ENCODE measurements at regions not wholly inside any gene's neighbourhood (a gene's known extent, or its start where the extent isn't known, plus 50 kb on each side); places are given as distances from the start of the nearest gene placed in this dataset.
A peak's percentile ranks its signal among the peaks of the same experiment; 100 is the strongest.
"Not testable (repeated sequence)": the region's sequence is repeated elsewhere in the genome, so short reads cannot be mapped to it uniquely, and the experiment has no call there.

DNA sequence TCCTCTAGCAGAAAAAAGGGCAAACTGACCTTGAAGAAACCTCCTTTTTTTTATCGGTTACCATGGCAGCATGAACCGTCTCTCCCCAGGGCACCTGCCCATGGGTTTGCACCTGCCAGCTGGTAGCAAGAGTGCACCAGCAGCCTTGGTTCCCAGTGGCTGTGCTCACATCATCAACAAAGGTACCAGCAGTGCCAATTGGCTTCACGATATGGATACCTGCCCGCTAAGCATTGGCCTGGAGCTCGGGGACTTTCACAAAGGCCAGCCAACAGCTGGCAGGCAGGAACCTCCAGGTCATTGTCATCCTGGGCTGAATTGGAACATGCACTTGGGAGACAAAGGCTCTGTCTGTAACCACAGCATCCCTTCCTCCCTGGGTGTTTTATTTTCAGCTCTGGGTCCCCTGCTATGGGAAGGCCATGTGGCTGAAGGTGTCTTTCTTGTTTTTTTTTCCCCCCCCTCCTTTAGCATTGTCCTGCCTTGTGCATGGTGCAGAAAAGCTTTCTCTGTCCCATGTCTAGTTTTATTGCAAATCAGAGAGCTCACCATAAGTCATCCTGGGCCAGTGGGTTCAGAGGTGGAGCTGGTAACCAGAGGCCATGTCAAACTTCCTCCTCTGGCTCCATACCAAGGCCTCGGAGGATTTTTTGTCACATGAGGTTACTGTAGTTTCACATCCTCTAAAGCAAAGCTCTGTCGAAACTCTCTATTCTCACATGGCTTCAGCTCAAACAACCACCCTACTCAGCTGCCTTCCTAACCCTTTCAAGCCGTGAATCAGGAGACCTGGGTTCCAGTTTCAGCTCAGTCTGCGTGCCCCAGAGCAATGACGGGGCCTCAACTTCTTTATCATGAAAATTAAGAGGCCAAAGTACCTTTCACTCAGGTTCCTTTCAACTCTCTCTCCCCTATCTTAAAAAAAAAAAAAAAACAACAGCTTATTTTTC, 145.5 kb upstream of the MAP3K1 start:
- ATAC-seq (ENCODE audit: low read depth), result peak; percentile 83
- Mint-ChIP-seq H3K36me3 (peaks cover 16% of the 10 kb centered on the region), H3K4me1 (peaks cover 50% of the 10 kb centered on the region), H3K4me3 (peak overlapping the region; percentile 67), H3K27me3 (no peaks in the 10 kb centered on the region), H3K9me3 (peaks cover 13% of the 10 kb centered on the region), H3K27ac (peak overlapping the region; percentile 99)
- DNase-seq (ENCODE audit: low spot score in 2 of 2), result peak; percentile 63 to 83

DNA sequence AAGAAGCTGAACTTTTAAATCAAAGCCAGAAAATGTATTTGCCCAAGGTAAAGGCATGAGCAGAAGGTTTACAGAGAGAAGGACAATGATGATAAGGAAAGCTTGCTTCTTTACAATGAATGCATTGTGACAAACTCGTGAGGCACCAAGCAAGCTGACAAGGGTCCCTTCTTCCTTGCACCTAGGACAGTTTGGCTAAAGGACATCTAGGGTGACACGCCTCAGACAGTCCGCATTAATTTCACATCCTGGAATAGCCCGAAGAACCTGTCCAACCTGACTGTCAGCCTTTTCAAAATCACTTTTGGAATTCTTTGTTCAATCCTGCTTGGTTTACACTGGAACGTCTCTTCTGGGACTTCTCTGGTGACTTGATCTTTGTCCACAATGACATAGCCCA, 146.4 kb upstream of the MAP3K1 start:
- DNase-seq (ENCODE audit: low spot score in 2 of 2) (peak in 1 of 2 donors; percentile 26), ATAC-seq (ENCODE audit: low read depth) (no peak)
- peaks cover 44% of the 10 kb centered on the region for H3K4me1 Mint-ChIP-seq
- H3K27me3 Mint-ChIP-seq, result no peaks in the 10 kb centered on the region
- H3K36me3 Mint-ChIP-seq, result peaks cover 14% of the 10 kb centered on the region
- peak overlapping the region; percentile 99 for H3K27ac Mint-ChIP-seq
- peaks cover 14% of the 10 kb centered on the region for H3K9me3 Mint-ChIP-seq
- peak overlapping the region; percentile 67 for H3K4me3 Mint-ChIP-seq

DNA sequence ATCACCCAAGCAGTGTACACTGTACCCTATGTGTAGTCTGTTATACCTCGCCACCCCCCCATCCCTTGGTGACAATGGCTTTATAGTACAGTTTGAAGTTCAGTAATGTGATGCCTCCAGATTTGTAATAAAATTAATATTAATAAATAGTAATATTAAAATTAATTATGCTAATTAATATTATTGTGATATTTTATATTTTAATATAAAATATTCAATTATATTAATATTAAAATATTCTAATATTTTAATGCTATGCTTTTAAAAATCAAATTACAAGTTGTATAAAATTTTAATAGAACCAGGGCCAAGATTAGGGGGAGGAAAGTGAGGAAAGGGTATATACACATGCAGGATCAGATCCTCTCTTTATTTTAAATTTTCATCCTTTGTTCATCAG, 147.7 kb upstream of the MAP3K1 start:
- DNase-seq (ENCODE audit: low spot score in 2 of 2), result no peak
- H3K4me1 Mint-ChIP-seq, result peaks cover 37% of the 10 kb centered on the region

DNA sequence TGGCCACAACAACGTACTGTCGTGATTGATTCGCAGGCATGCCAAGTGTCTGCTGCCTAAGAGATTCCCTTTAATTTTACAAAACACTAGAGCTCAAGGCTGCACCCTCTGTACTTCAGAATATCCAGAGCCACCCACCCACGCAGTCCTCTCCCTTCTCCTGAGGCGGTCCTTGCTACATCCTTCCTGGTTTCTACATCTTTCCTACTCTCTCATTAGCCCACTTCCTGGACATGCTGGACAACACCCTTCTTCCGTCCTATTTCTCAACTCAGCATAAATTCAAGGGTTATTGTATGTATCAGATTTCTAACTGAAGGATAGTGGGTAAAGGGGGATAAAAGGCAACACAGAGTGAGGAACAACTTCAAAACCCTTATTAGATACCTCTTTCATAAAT, 148.4 kb upstream of the MAP3K1 start:
- H3K4me1 Mint-ChIP-seq, result peaks cover 38% of the 10 kb centered on the region

More for the DNA sequence above, 147.7 kb upstream of the MAP3K1 start:
- Mint-ChIP-seq H3K27me3 (no peaks in the 10 kb centered on the region), H3K36me3 (peaks cover 6% of the 10 kb centered on the region), H3K27ac (peak overlapping the region; percentile 99), H3K9me3 (peaks cover 7% of the 10 kb centered on the region), H3K4me3 (no peak overlapping the region)
- no peak for ATAC-seq (ENCODE audit: low read depth)

DNA sequence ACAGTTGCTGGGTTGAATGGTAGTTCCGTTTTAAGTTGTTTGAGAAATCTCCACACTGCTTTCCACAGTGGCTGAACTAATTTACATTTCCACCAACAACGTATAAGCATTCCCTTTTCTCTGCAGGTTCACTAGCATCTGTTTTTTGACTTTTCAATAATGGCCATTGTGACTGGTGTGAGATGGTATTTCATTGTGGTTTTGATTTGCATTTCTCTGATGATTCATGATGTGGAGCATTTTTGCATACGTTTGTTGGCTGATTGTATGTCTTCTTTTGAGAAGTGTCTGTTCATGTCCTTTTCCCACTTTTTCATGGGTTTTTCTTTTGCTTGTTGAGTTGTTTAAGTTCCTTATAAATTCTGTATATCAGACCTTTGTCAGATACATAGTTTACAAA, 150.2 kb upstream of the MAP3K1 start:
- DNase-seq (ENCODE audit: low spot score in 2 of 2); H3K4me3 Mint-ChIP-seq; H3K27me3 Mint-ChIP-seq; H3K27ac Mint-ChIP-seq; H3K9me3 Mint-ChIP-seq; H3K36me3 Mint-ChIP-seq; ATAC-seq (ENCODE audit: low read depth): not testable (repeated sequence)
- peaks cover 37% of the 10 kb centered on the region for H3K4me1 Mint-ChIP-seq

More for the DNA sequence above, 148.4 kb upstream of the MAP3K1 start:
- Mint-ChIP-seq H3K36me3 (peaks cover 6% of the 10 kb centered on the region), H3K4me3 (peak overlapping the region; percentile 1), H3K27ac (peak overlapping the region; percentile 85), H3K9me3 (peaks cover 7% of the 10 kb centered on the region), H3K27me3 (no peaks in the 10 kb centered on the region)
- ATAC-seq (ENCODE audit: low read depth) (no peak), DNase-seq (ENCODE audit: low spot score in 2 of 2) (no peak)

DNA sequence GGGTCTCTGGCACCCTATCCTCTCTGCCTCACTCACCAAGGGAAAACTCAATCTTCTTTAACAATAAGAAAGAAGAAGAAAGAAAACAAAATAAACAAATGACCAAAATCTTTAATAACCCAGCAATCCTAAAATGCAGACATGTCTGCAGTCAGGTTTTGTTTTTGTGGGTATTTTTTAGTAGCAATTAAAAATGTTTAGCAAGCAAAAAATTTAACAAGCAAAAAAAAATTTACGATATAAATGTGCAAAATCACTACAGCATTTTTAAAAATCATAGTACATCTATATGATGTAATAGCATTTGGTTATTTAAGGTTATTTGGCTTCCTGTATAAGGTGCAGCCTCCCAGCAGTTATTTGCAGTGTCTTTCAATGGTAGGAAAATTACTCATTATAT, 151.3 kb upstream of the MAP3K1 start:
- Mint-ChIP-seq H3K27me3 (no peaks in the 10 kb centered on the region), H3K4me1 (peaks cover 34% of the 10 kb centered on the region), H3K27ac (no peak overlapping the region), H3K36me3 (peaks cover 6% of the 10 kb centered on the region), H3K4me3 (no peak overlapping the region), H3K9me3 (peaks cover 7% of the 10 kb centered on the region)
- ATAC-seq (ENCODE audit: low read depth) (no peak), DNase-seq (ENCODE audit: low spot score in 2 of 2) (no peak)

DNA sequence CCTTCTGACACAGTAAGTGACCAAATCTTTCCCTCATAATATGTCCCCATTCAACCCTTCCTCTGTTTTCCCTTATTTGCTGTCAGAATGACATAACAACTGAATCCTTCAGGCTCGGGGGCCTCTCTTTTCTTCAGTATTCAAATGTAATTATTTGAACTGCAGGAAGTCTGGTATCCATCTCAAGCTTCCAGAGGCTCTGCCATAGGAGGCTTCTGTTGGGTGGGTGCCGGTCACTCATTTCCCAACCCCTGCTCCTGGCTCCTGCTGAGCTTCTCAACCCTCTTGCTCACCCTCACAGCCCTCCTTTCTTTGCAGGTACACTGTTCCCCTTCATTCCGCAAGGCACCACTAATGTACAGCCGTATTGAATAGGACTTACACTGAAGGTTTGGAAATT, 151.8 kb upstream of the MAP3K1 start:
- ATAC-seq (ENCODE audit: low read depth) (no peak), DNase-seq (ENCODE audit: low spot score in 2 of 2) (no peak)
- Mint-ChIP-seq H3K9me3 (peaks cover 7% of the 10 kb centered on the region), H3K27ac (no peak overlapping the region), H3K36me3 (peaks cover 6% of the 10 kb centered on the region), H3K27me3 (no peaks in the 10 kb centered on the region), H3K4me3 (no peak overlapping the region), H3K4me1 (peaks cover 34% of the 10 kb centered on the region)

DNA sequence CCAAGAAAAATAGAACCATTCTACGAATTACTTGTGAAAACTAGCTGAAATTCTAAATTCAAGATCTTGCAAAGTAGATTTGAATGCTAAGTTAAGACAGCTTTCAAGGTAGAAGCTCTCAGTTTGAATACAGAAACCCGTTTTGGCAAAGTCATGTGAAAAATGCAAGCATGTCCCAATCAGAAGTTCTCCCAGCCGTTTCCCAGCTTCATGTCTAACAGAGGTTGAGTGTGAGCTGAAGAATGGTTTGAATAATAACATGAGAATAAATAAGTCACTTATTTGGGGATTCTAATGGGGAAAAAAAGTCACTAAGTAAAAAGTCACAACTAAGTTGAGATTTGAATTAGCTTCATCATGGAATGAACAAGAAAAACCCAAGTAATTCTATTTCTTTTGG, 152.5 kb upstream of the MAP3K1 start:
- Mint-ChIP-seq H3K4me1 (peaks cover 34% of the 10 kb centered on the region), H3K9me3 (peaks cover 7% of the 10 kb centered on the region), H3K27me3 (no peaks in the 10 kb centered on the region), H3K4me3 (no peak overlapping the region), H3K36me3 (peaks cover 6% of the 10 kb centered on the region), H3K27ac (no peak overlapping the region)
- ATAC-seq (ENCODE audit: low read depth) (no peak), DNase-seq (ENCODE audit: low spot score in 2 of 2) (no peak)

DNA sequence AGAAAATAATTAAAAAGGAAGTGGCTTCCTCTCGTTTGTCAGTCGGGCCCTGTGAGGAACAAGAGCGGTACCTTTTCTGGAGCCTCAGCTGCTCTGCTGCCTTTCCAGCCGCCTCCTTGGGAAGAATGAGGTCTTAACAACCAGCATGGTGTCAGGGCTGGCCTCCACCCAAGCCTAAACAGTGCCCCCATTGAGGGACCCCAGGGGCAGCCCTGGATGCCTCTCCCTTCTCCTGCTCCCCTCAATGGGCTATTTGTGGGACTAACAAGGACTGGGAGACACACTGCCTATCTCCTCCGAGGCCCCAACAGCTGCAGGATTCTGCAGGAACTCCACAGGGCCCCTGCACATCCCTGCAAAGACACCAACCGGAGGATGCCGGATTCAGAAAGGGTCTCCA, 155.4 kb upstream of the MAP3K1 start:
- Mint-ChIP-seq H3K27me3 (no peaks in the 10 kb centered on the region), H3K4me3 (no peak overlapping the region), H3K4me1 (peaks cover 26% of the 10 kb centered on the region), H3K36me3 (peaks cover 1% of the 10 kb centered on the region), H3K9me3 (peaks cover 4% of the 10 kb centered on the region), H3K27ac (no peak overlapping the region)
- ATAC-seq (ENCODE audit: low read depth) (no peak), DNase-seq (ENCODE audit: low spot score in 2 of 2) (no peak)

DNA sequence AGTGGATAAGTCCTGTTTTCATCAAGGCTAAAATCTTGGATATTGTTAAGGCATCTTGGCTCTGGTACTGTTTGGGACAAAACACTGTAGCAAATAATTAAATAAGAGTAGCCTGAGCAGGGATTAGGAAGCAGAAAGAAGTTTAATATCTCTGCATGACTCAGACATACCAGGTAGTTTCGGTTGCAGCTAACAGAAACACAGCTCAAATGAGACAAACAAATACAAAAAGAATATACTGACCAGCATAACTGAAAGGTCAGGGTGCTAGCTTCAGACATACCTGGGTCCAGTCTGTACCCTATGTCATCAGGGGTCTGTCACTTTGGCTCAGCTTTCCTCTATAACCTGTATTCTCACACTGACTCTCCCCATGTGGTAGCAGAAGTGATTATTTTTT, 156.4 kb upstream of the MAP3K1 start:
- peaks cover 2% of the 10 kb centered on the region for H3K36me3 Mint-ChIP-seq
- no peaks in the 10 kb centered on the region for H3K9me3 Mint-ChIP-seq
- no peak overlapping the region for H3K4me3 Mint-ChIP-seq
- peaks cover 30% of the 10 kb centered on the region for H3K4me1 Mint-ChIP-seq
- ATAC-seq (ENCODE audit: low read depth) (no peak), DNase-seq (ENCODE audit: low spot score in 2 of 2) (no peak)
- H3K27ac Mint-ChIP-seq, result peak overlapping the region; percentile 39
- H3K27me3 Mint-ChIP-seq, result no peaks in the 10 kb centered on the region

DNA sequence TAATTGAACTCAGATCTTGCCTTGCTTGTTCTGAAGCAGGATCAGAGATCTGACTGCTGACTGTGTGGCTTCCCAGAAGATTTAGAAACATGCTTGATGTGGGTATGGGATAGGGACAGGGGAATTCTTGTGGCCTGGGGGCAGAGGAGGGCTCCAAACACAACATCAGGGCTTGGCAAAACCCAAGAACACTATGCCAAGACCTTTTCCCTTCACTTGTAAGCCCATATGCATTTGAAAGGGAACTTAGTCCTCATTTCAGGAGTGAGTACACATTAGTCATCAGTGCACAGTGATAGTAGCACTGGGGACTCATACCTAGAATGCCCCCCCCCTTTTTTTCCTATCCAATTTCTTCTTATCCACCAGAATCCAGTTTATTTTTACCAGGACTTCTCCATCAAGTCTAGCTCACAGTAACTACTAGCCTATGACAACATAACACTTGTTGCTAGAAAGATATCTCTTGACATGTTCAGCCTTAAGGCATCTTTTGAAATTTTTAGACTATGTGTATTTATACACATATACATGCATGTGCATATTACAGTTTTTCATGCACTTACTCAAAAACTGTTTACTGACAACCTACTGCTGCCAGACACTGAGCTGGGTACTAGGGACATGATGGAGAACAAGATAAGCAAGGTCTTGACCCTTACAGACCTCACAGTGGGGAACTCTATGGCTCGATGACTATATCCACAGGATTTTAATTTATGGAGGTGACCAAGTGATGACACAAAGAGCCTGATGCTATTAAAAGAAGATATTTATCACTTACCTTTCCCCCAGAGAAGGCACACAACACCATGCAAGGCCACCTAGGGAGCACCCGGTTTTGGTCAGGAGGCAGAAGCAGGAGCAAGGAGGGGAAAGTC, 158.3 kb upstream of the MAP3K1 start:
- no peak overlapping the region for H3K4me3 Mint-ChIP-seq
- no peak overlapping the region for H3K27ac Mint-ChIP-seq
- no peak for ATAC-seq (ENCODE audit: low read depth)
- DNase-seq (ENCODE audit: low spot score in 2 of 2), result no peak
- peaks cover 31% of the 10 kb centered on the region for H3K4me1 Mint-ChIP-seq
- H3K9me3 Mint-ChIP-seq, result no peaks in the 10 kb centered on the region
- H3K36me3 Mint-ChIP-seq, result peaks cover 4% of the 10 kb centered on the region
- no peaks in the 10 kb centered on the region for H3K27me3 Mint-ChIP-seq

DNA sequence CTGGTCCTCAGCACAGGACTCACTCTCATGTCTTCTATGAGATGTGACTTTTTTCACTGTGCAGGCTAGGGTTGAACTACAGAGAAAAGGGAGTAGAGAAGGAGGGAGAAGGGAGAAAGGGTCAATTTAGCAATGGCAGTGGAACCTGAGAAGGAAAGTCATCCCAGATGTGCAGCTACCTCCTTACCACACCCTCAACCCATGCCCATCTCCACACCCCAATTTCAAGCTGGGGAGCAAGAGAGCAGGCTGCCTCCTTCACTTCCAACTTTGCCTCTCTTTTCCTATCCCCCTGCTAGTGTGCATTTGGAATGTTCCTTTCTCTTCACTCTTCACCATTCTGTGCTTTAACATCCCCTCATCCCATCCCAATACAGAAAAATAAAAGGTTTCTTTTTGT, 163.5 kb upstream of the MAP3K1 start:
- H3K4me1 Mint-ChIP-seq, result peaks cover 40% of the 10 kb centered on the region
- DNase-seq (ENCODE audit: low spot score in 2 of 2) (no peak), ATAC-seq (ENCODE audit: low read depth) (no peak)
- no peaks in the 10 kb centered on the region for H3K27me3 Mint-ChIP-seq
- H3K36me3 Mint-ChIP-seq, result peaks cover 4% of the 10 kb centered on the region
- no peak overlapping the region for H3K27ac Mint-ChIP-seq
- H3K9me3 Mint-ChIP-seq, result peaks cover 3% of the 10 kb centered on the region
- H3K4me3 Mint-ChIP-seq, result no peak overlapping the region

DNA sequence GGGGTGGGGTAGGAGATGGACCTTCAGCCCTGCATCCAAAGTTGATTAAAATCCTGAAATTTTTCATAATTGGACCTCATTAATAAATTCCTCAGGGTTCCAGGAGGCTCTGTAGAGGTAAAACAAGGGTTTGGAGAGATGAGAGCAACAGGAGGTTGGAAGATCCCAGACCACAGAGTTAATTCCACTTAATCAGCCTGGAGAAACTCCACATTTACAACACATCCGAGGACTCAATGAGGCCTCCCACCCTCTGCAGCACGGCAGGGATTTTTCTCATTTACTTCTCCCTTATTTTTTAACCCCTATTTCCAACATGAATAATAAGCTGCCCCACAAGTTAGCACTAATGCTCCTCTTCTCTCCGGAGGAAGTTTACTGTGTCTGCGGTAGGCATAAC, 165.0 kb upstream of the MAP3K1 start:
- no peak overlapping the region for H3K4me3 Mint-ChIP-seq
- peaks cover 4% of the 10 kb centered on the region for H3K36me3 Mint-ChIP-seq
- DNase-seq (ENCODE audit: low spot score in 2 of 2) (no peak), ATAC-seq (ENCODE audit: low read depth) (no peak)
- peaks cover 3% of the 10 kb centered on the region for H3K9me3 Mint-ChIP-seq
- peak overlapping the region; percentile 1 for H3K27ac Mint-ChIP-seq
- H3K27me3 Mint-ChIP-seq, result no peaks in the 10 kb centered on the region
- peaks cover 42% of the 10 kb centered on the region for H3K4me1 Mint-ChIP-seq

DNA sequence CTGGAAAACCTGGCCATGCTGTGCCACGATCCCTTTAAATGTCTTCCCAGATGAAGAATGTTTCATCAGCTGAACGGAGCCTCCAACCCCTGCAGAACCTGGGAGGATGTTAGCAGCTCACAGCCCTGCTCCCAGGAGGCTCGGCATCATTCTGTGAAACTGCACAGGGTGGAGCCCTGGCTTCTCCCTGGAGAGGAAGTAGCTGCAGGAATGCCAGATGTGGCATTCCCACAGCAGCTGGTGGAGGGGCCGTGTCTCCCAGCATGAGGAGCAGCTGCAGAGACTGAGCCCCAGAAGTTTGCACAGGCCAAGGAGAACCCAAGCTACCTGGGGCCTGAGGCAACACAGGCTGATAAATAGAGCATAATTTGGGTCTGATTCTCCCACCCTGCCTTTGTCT, 165.8 kb upstream of the MAP3K1 start:
- no peaks in the 10 kb centered on the region for H3K27me3 Mint-ChIP-seq
- H3K27ac Mint-ChIP-seq, result peak overlapping the region; percentile 1
- no peak for DNase-seq (ENCODE audit: low spot score in 2 of 2)
- H3K9me3 Mint-ChIP-seq, result peaks cover 3% of the 10 kb centered on the region
- H3K36me3 Mint-ChIP-seq, result peaks cover 1% of the 10 kb centered on the region
- no peak for ATAC-seq (ENCODE audit: low read depth)
- peaks cover 37% of the 10 kb centered on the region for H3K4me1 Mint-ChIP-seq
- H3K4me3 Mint-ChIP-seq, result no peak overlapping the region

Data from memory B cell (primary cell).